BLaER1 treated with 17β-estradiol and CSF1 and Interleukin-3, amounts not matched to agents 10 nM and 100 nM (cell line): ENCODE measurements at regions not wholly inside any gene's neighbourhood (a gene's known extent, or its start where the extent isn't known, plus 50 kb on each side); places are given as distances from the start of the nearest gene placed in this dataset.
"Not testable (repeated sequence)": the region's sequence is repeated elsewhere in the genome, so short reads cannot be mapped to it uniquely, and the experiment has no call there.

Experiments
- H3K27ac ChIP-seq, 11 experiments: shearing (Covaris generic); formaldehyde crosslinking; 2 replicates each; pipeline ENCODE4 v1.8.1; 2022
- H3K27me3 ChIP-seq, 11 experiments: shearing (Covaris generic); formaldehyde crosslinking; 2 replicates each; pipeline ENCODE4 v1.8.1; 2022
- H3K36me3 ChIP-seq, 11 experiments: shearing (Covaris generic); formaldehyde crosslinking; 2 replicates each; pipeline ENCODE4 v1.8.1; 2022
- H3K4me1 ChIP-seq, 10 experiments: shearing (Covaris generic); formaldehyde crosslinking; 2 replicates each; pipeline ENCODE4 v1.8.1; 2022
- H3K4me2 ChIP-seq, 11 experiments: shearing (Covaris generic); formaldehyde crosslinking; 2 replicates each; pipeline ENCODE4 v1.8.1; 2022
- H3K4me3 ChIP-seq, 10 experiments: shearing (Covaris generic); formaldehyde crosslinking; 2 replicates each; pipeline ENCODE4 v1.8.1; 2022
- H3K9ac ChIP-seq, 11 experiments: shearing (Covaris generic); formaldehyde crosslinking; 2 replicates each; pipeline ENCODE4 v1.8.1; 2022
- H3K9me3 ChIP-seq, 11 experiments: shearing (Covaris generic); formaldehyde crosslinking; replicated peaks in 1 of 11; 2 replicates each; pipeline ENCODE4 v1.8.1; 2022
- H4K20me1 ChIP-seq, 11 experiments: shearing (Covaris generic); formaldehyde crosslinking; 2 replicates each; pipeline ENCODE4 v1.8.1; 2022
- Cebpa-rat ChIP-seq, 11 experiments: shearing (Covaris generic); IDR thresholded peaks; 2 replicates each; pipeline ENCODE4 v1.8.1; 2022

GRCh38 chr6:135707426-135707825 is 144.1 kb upstream of the PDE7B start:
- H3K4me2 ChIP-seq = no peak overlapping the region
- no peak overlapping the region for H3K27ac ChIP-seq
- H3K27me3 ChIP-seq = no peaks in the 10 kb centered on the region
- no peaks in the 10 kb centered on the region for H3K4me1 ChIP-seq
- no peaks in the 10 kb centered on the region for H4K20me1 ChIP-seq
- H3K9me3 ChIP-seq = no peaks in the 10 kb centered on the region
- TF ChIP-seq Cebpa-rat (IDR thresholded peaks at IDR 0.05) = no peak
- H3K36me3 ChIP-seq = no peaks in the 10 kb centered on the region
- H3K9ac ChIP-seq = no peak overlapping the region
- H3K4me3 ChIP-seq = no peak overlapping the region

GRCh38 chr6:135710042-135710441 is 141.5 kb upstream of the PDE7B start:
- Histone ChIP-seq H3K4me2 (no peak overlapping the region), H3K27ac (no peak overlapping the region), H3K9ac (no peak overlapping the region), H4K20me1 (no peaks in the 10 kb centered on the region), H3K27me3 (no peaks in the 10 kb centered on the region), H3K36me3 (no peaks in the 10 kb centered on the region), H3K9me3 (no peaks in the 10 kb centered on the region), H3K4me1 (no peaks in the 10 kb centered on the region), H3K4me3 (no peak overlapping the region)
- no peak for TF ChIP-seq Cebpa-rat (IDR thresholded peaks at IDR 0.05)

DNA sequence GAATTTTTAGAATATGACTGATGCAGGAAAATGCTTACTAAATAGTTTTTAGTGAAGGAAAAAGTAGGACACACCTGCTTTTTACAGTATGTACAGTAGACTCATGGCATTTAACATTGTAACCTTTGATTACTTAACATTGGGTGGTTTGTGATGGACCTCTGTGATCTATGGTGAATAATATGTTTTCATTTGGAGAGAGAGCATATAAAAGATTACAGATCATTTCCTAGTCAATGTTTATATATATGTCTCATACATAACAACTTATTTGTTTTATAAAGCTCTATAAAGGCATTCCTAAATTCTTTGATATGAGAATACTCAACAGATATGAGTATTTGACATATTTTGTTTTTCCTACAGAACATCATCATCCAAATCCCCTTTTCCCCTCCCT is 129.3 kb upstream of the PDE7B start:
- H3K27ac ChIP-seq = no peak overlapping the region
- peaks cover 23 to 36% (median 25%) of the 10 kb centered on the region in 11 experiments for H3K9me3 ChIP-seq
- no peak overlapping the region for H3K4me2 ChIP-seq

DNA sequence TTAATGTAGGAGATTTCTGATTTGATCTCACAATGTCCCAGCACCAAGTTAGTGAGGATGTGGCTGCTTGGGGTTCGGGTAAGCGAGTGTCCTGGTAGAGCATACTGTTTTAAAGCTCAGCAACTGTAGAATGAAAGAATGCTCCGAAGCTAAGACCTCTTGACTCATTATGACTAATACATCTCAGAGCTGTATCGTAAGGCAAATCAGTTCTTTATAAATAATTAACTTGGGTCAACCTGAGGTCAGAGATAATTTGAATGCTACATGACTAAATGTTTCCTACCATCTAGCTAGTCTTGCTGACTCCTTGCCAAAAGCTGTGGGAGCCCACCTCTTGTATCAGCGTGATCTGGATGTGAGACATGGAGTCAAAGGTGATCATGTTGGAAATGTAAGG is 128.8 kb upstream of the PDE7B start:
- TF ChIP-seq Cebpa-rat (IDR thresholded peaks at IDR 0.05) = no peak
- H3K4me1 ChIP-seq = no peaks in the 10 kb centered on the region
- no peaks in the 10 kb centered on the region for H3K27me3 ChIP-seq
- H3K27ac ChIP-seq = no peak overlapping the region
- H3K4me3 ChIP-seq = no peak overlapping the region
- peaks cover 23 to 36% (median 25%) of the 10 kb centered on the region in 11 experiments for H3K9me3 ChIP-seq
- H3K4me2 ChIP-seq = no peak overlapping the region
- no peaks in the 10 kb centered on the region for H4K20me1 ChIP-seq
- H3K9ac ChIP-seq = no peak overlapping the region
- 0 out of 22 replicates have a peak, but pooled peaks cover 0 to 6% (median 0%) of the 10 kb centered on the region in 11 experiments for H3K36me3 ChIP-seq

More for the DNA sequence above, 129.3 kb upstream of the PDE7B start:
- Histone ChIP-seq H3K4me1 (no peaks in the 10 kb centered on the region), H3K4me3 (no peak overlapping the region), H4K20me1 (no peaks in the 10 kb centered on the region), H3K27me3 (no peaks in the 10 kb centered on the region), H3K36me3 (0 out of 22 replicates have a peak, but pooled peaks cover 0 to 6% (median 0%) of the 10 kb centered on the region in 11 experiments), H3K9ac (no peak overlapping the region)
- no peak for TF ChIP-seq Cebpa-rat (IDR thresholded peaks at IDR 0.05)

GRCh38 chr6:135728589-135728988 is 122.9 kb upstream of the PDE7B start:
- Histone ChIP-seq H3K36me3 (0 out of 22 replicates have a peak, but pooled peaks cover 0 to 6% (median 0%) of the 10 kb centered on the region in 11 experiments), H4K20me1 (no peaks in the 10 kb centered on the region), H3K4me1 (no peaks in the 10 kb centered on the region), H3K27ac (no peak overlapping the region), H3K9ac (no peak overlapping the region), H3K27me3 (no peaks in the 10 kb centered on the region), H3K4me2 (no peak overlapping the region), H3K4me3 (no peak overlapping the region), H3K9me3 (peaks cover 23 to 27% (median 25%) of the 10 kb centered on the region in 11 experiments)
- no peak for TF ChIP-seq Cebpa-rat (IDR thresholded peaks at IDR 0.05)

DNA sequence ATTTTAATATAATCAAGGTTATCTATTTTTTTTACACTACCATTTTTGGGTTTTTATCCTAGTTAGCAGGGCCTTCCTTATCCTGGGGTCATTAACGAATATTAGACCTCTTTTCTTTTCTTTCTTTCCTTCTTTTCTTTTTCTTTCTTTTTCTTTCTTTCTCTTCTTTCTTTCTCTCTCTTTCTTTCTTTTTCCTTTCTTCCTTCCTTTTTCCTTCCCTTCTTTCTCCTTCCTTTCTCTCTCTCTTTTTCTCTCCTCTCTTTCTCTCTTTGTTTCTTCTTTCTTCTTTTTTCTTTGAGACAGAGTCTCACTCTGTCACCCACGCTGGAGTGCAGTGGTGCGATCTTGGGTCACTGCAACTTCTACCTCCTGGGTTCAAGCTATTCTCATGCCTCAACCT is 120.4 kb upstream of the PDE7B start:
- no peak overlapping the region for H3K27ac ChIP-seq
- peaks cover 10 to 11% (median 10%) of the 10 kb centered on the region in 11 experiments for H3K9me3 ChIP-seq
- no peak overlapping the region for H3K4me2 ChIP-seq
- H3K36me3 ChIP-seq = 0 out of 22 replicates have a peak, but pooled peaks cover 0 to 3% (median 0%) of the 10 kb centered on the region in 11 experiments
- no peaks in the 10 kb centered on the region for H3K27me3 ChIP-seq
- H3K9ac ChIP-seq = no peak overlapping the region
- H3K4me3 ChIP-seq = no peak overlapping the region
- no peak for TF ChIP-seq Cebpa-rat (IDR thresholded peaks at IDR 0.05)
- H3K4me1 ChIP-seq = no peaks in the 10 kb centered on the region
- H4K20me1 ChIP-seq = no peaks in the 10 kb centered on the region

DNA sequence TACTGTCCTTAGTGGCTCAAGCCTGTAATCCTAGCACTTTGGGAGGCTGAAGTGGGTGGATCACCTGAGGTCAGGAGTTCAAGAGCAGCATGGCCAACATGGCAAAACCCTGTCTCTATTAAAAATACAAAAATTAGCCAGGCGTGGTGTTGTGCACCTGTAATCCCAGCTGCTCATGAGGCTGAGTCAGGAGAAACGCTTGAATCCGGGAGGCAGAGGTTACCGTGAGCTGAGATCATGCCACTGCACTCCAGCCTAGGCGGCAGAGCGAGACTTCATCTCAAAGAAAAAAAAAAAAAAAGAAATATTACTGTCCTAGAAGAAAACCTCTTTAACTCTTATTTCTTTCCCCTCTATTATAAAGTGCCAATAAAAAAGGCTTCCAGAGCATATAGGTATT is 115.2 kb upstream of the PDE7B start:
- H3K27me3 ChIP-seq, H4K20me1 ChIP-seq, H3K9ac ChIP-seq, H3K36me3 ChIP-seq, H3K9me3 ChIP-seq, H3K27ac ChIP-seq, H3K4me1 ChIP-seq, H3K4me2 ChIP-seq, H3K4me3 ChIP-seq: not testable (repeated sequence)

DNA sequence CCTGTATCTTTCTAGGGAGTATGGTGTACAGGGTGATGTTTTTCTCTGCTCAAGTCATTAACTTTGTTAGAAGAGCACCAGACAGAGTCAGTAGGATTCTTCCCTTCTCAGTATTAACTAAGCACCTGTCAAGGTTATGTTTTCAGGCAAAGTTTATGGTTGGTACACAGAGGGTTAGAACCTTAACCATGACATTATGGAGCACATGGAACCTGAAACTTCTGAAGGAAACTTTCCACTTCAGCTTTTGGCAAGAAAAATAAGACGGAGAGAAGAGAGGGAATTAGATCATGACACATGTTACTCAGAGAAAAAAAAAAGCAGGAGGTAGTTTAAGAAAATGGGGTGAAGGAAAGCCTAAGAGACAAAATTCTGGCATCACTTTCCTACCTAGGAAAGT is 112.9 kb upstream of the PDE7B start:
- Histone ChIP-seq H3K4me1 (no peaks in the 10 kb centered on the region), H3K9ac (no peak overlapping the region), H3K4me3 (no peak overlapping the region), H4K20me1 (no peaks in the 10 kb centered on the region), H3K27me3 (no peaks in the 10 kb centered on the region), H3K4me2 (no peak overlapping the region), H3K9me3 (0 out of 22 replicates have a peak, but pooled peaks cover 0 to 4% (median 0%) of the 10 kb centered on the region in 11 experiments), H3K27ac (no peak overlapping the region), H3K36me3 (no peaks in the 10 kb centered on the region)
- no peak for TF ChIP-seq Cebpa-rat (IDR thresholded peaks at IDR 0.05)

- H3K4me3 ChIP-seq = no peak overlapping the region
- no peaks in the 10 kb centered on the region for H3K36me3 ChIP-seq
- 0 out of 22 replicates have a peak, but pooled peaks cover 0 to 4% (median 0%) of the 10 kb centered on the region in 11 experiments for H3K9me3 ChIP-seq
- no peaks in the 10 kb centered on the region for H3K4me1 ChIP-seq
- no peak overlapping the region for H3K9ac ChIP-seq
- no peak overlapping the region for H3K4me2 ChIP-seq
- H4K20me1 ChIP-seq = no peaks in the 10 kb centered on the region
- no peaks in the 10 kb centered on the region for H3K27me3 ChIP-seq
- no peak for TF ChIP-seq Cebpa-rat (IDR thresholded peaks at IDR 0.05)
- no peak overlapping the region for H3K27ac ChIP-seq
Observed at GRCh38 chr6:135739288-135739687, 112.2 kb upstream of the PDE7B start.

DNA sequence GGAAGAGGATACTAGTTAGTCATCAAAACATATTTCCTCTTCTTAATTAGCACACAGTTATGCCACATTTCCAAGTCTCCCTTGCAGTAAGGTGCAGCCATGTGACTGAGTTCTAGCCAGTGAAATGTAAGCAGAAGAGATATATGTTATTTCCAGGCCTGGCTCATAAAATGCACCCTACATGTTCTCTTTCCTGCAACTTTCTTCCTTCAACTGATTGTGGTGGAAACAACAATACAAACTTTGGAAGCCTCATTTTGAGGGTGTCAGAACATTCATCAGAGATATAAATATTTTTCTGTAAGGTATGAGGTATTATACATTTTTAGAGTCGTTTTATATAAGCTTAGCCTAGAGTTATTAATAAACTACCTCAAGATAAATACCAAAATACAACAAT is 110.9 kb upstream of the PDE7B start:
- no peak overlapping the region for H3K4me3 ChIP-seq
- H3K9me3 ChIP-seq = 0 out of 22 replicates have a peak, but pooled peaks cover 0 to 4% (median 0%) of the 10 kb centered on the region in 11 experiments
- no peaks in the 10 kb centered on the region for H3K4me1 ChIP-seq
- H3K36me3 ChIP-seq = no peaks in the 10 kb centered on the region
- H4K20me1 ChIP-seq = no peaks in the 10 kb centered on the region
- no peaks in the 10 kb centered on the region for H3K27me3 ChIP-seq
- no peak for TF ChIP-seq Cebpa-rat (IDR thresholded peaks at IDR 0.05)
- H3K4me2 ChIP-seq = no peak overlapping the region
- no peak overlapping the region for H3K27ac ChIP-seq
- no peak overlapping the region for H3K9ac ChIP-seq
